HEK293 (cell line): ENCODE measurements at regions not wholly inside any gene's neighbourhood (a gene's known extent, or its start where the extent isn't known, plus 50 kb on each side); places are given as distances from the start of the nearest gene placed in this dataset.

Experiments used
- CTCF ChIA-PET: fragments of 350-600 bp; formaldehyde crosslinking; extraction: SDS; loops from one replicate; lab custom pipeline; 2021; ENCODE audit warnings: antibody characterized with exemption; lab: Yijun Ruan, JAX
- POLR2A ChIA-PET: fragments of 300-600 bp; formaldehyde crosslinking; extraction: SDS; loops from one replicate; lab custom pipeline; 2020; ENCODE audit warnings: antibody characterized with exemption, inconsistent platforms; lab: Yijun Ruan, JAX
- H3K27ac ChIP-seq: fragments of 200-500 bp; sonication (Bioruptor generic); 2 replicates; pipeline ENCODE4 v1.5.1; 2014; ENCODE audit warnings: low read depth, low read length, control low read depth, inconsistent platforms; ENCODE audit errors: extremely low read depth
- H3K36me3 ChIP-seq, 2 experiments: fragments of 200-500 bp in 1 of 2; sonication (Bioruptor generic) in 1 of 2; 1 replicate in 1 of 2; 2 replicates in 1 of 2; pipeline ENCODE4 v1.5.1; 2014 to 2017; ENCODE audit warnings: inconsistent platforms in 2 of 2, low read length in 2 of 2; ENCODE audit not compliant: control insufficient read depth in 2 of 2, insufficient read depth in 1 of 2
- H3K4me1 ChIP-seq: fragments of 200-500 bp; sonication (Bioruptor generic); 2 replicates; pipeline ENCODE4 v1.5.1; 2014; ENCODE audit warnings: mild to moderate bottlenecking, low read length, inconsistent platforms; ENCODE audit not compliant: control insufficient read depth, insufficient read depth
- H3K4me3 ChIP-seq: 2 replicates; pipeline ENCODE4 v1.5.1; 2011; ENCODE audit warnings: low read depth, mild to moderate bottlenecking, control low read depth, low read length, moderate library complexity
- H3K9me3 ChIP-seq: fragments of 200-500 bp; sonication (Bioruptor generic); 2 replicates; pipeline ENCODE4 v1.5.1; 2014; ENCODE audit warnings: low read depth, low read length, inconsistent platforms; ENCODE audit not compliant: control insufficient read depth, insufficient read depth
- GLIS2 ChIP-seq: fragments of 450-650 bp; formaldehyde crosslinking; IDR thresholded peaks from 2 replicates; pipeline ENCODE4 v1.5.1; 2016; ENCODE audit warnings: missing biosample characterization, missing genetic modification characterization
- KLF16 ChIP-seq: fragments of 450-650 bp; formaldehyde crosslinking; IDR thresholded peaks from 2 replicates; pipeline ENCODE4 v1.5.1; 2017; ENCODE audit warnings: missing biosample characterization, missing genetic modification characterization
- PRDM1 ChIP-seq: fragments of 450-650 bp; formaldehyde crosslinking; IDR thresholded peaks from 2 replicates; pipeline ENCODE4; 2016; ENCODE audit warnings: missing biosample characterization, missing genetic modification characterization
- SCRT1 ChIP-seq: fragments of 450-650 bp; formaldehyde crosslinking; IDR thresholded peaks from 2 replicates; pipeline ENCODE4 v1.5.1; 2016; ENCODE audit warnings: missing biosample characterization, missing genetic modification characterization, borderline replicate concordance
- ZBTB17 ChIP-seq: fragments of 450-650 bp; formaldehyde crosslinking; IDR thresholded peaks from 2 replicates; pipeline ENCODE4 v1.5.1; 2016; ENCODE audit warnings: missing biosample characterization, missing genetic modification characterization
- ZFP69B ChIP-seq: fragments of 450-650 bp; formaldehyde crosslinking; IDR thresholded peaks from 2 replicates; pipeline ENCODE4 v1.5.1; 2016; ENCODE audit warnings: missing biosample characterization, missing genetic modification characterization
- ZNF202 ChIP-seq: fragments of 450-650 bp; formaldehyde crosslinking; IDR thresholded peaks from 2 replicates; pipeline ENCODE4 v1.5.1; 2016; ENCODE audit warnings: missing biosample characterization, missing genetic modification characterization, borderline replicate concordance
- ZNF211 ChIP-seq: fragments of 450-650 bp; formaldehyde crosslinking; IDR thresholded peaks from 2 replicates; pipeline ENCODE4 v1.5.1; 2016; ENCODE audit warnings: low read depth, missing biosample characterization, missing genetic modification characterization
- ZNF292 ChIP-seq: fragments of 450-650 bp; formaldehyde crosslinking; IDR thresholded peaks from 2 replicates; pipeline ENCODE4 v1.5.1; 2016; ENCODE audit warnings: low read depth, missing biosample characterization, missing genetic modification characterization, borderline replicate concordance
- ZNF391 ChIP-seq: fragments of 450-650 bp; formaldehyde crosslinking; IDR thresholded peaks from 2 replicates; pipeline ENCODE4 v1.5.1; 2016; ENCODE audit warnings: low read depth, missing biosample characterization, missing genetic modification characterization, borderline replicate concordance
- ZNF426 ChIP-seq: fragments of 450-650 bp; formaldehyde crosslinking; IDR thresholded peaks from 2 replicates; pipeline ENCODE4 v1.5.1; 2017; ENCODE audit warnings: missing biosample characterization, missing genetic modification characterization, mild to moderate bottlenecking, inconsistent platforms, moderate library complexity
- ZNF571 ChIP-seq: fragments of 450-650 bp; formaldehyde crosslinking; IDR thresholded peaks from 2 replicates; pipeline ENCODE4 v1.5.0; 2017; ENCODE audit warnings: missing biosample characterization, missing genetic modification characterization
- ZNF677 ChIP-seq: fragments of 450-650 bp; IDR thresholded peaks from 2 replicates; pipeline ENCODE4 v1.5.0; 2018; ENCODE audit warnings: missing biosample characterization, mild to moderate bottlenecking, missing genetic modification characterization, moderate library complexity
- TF ChIP-seq, protein P1 (sequence below): fragments of 450-650 bp; formaldehyde crosslinking; IDR thresholded peaks from 2 replicates; pipeline ENCODE4 v1.5.1; 2016; ENCODE audit warnings: missing biosample characterization, missing genetic modification characterization
- TF ChIP-seq, protein P2 (sequence below): fragments of 450-650 bp; formaldehyde crosslinking; IDR thresholded peaks from 2 replicates; pipeline ENCODE4 v1.5.1; 2016; ENCODE audit warnings: missing biosample characterization, missing genetic modification characterization
- TF ChIP-seq, protein P3 (sequence below): fragments of 450-650 bp; formaldehyde crosslinking; IDR thresholded peaks from 2 replicates; pipeline ENCODE4 v1.5.1; 2016; ENCODE audit warnings: missing biosample characterization, missing genetic modification characterization, low read depth
- TF ChIP-seq, protein P4 (sequence below): fragments of 450-650 bp; formaldehyde crosslinking; IDR thresholded peaks from 2 replicates; pipeline ENCODE4 v1.5.1; 2016; ENCODE audit warnings: missing biosample characterization, missing genetic modification characterization, low read depth
- TF ChIP-seq, protein P5 (sequence below): fragments of 450-650 bp; formaldehyde crosslinking; IDR thresholded peaks from 2 replicates; pipeline ENCODE4 v1.5.1; 2016; ENCODE audit warnings: missing biosample characterization, missing genetic modification characterization
- TF ChIP-seq, protein P6 (sequence below): fragments of 450-650 bp; formaldehyde crosslinking; IDR thresholded peaks from 2 replicates; pipeline ENCODE4 v1.5.1; 2017; ENCODE audit warnings: missing biosample characterization, missing genetic modification characterization

DNA sequence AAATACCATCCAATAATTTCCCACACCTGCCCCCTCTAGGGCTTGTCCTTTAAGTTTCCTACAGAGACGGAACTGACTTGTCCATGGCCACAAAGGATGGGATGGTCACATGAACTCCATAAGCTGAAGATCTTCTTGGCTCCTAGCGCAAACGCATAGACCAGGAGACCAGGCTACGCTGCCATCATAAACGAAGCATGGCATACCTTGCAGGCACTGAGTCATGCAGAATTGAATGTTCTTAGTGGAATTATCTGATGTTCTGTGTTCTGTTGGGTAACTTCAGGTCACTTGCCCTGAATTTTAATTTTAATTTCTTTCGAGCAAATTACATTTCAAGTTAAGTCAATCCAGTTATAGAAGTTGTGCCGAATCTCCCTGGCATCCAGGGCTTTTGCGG, 96.4 kb upstream of the STARD13 start:
- Histone ChIP-seq H3K4me1 (no peaks in the 10 kb centered on the region), H3K36me3 (no peaks in the 10 kb centered on the region), H3K4me3 (no peak overlapping the region), H3K27ac (no peak overlapping the region)
- POLR2A ChIA-PET = no interaction called here
- CTCF ChIA-PET = no interaction called here
- TF ChIP-seq ZNF677 (tag by site-specific recombination) = 0 out of 2 replicates have a peak, but pooled peaks have one; percentile 45
- TF ChIP-seq, protein P1, sequence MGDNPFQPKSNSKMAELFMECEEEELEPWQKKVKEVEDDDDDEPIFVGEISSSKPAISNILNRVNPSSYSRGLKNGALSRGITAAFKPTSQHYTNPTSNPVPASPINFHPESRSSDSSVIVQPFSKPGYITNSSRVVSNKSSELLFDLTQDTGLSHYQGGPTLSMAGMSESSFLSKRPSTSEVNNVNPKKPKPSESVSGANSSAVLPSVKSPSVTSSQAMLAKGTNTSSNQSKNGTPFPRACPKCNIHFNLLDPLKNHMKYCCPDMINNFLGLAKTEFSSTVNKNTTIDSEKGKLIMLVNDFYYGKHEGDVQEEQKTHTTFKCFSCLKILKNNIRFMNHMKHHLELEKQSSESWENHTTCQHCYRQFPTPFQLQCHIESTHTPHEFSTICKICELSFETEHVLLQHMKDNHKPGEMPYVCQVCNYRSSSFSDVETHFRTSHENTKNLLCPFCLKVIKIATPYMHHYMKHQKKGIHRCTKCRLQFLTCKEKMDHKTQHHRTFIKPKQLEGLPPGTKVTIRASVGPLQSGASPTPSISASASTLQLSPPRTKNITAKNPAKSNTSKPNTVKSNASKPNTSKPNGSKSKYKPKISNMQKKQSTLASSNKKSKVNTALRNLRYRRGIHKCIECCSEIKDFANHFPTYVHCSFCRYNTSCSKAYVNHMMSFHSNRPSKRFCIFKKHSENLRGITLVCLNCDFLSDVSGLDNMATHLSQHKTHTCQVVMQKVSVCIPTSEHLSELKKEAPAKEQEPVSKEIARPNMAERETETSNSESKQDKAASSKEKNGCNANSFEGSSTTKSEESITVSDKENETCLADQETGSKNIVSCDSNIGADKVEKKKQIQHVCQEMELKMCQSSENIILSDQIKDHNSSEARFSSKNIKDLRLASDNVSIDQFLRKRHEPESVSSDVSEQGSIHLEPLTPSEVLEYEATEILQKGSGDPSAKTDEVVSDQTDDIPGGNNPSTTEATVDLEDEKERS (tag by site-specific recombination) = no peak
- TF ChIP-seq, all 188 proteins: peak for 1
- H3K9me3 ChIP-seq = no peaks in the 10 kb centered on the region

DNA sequence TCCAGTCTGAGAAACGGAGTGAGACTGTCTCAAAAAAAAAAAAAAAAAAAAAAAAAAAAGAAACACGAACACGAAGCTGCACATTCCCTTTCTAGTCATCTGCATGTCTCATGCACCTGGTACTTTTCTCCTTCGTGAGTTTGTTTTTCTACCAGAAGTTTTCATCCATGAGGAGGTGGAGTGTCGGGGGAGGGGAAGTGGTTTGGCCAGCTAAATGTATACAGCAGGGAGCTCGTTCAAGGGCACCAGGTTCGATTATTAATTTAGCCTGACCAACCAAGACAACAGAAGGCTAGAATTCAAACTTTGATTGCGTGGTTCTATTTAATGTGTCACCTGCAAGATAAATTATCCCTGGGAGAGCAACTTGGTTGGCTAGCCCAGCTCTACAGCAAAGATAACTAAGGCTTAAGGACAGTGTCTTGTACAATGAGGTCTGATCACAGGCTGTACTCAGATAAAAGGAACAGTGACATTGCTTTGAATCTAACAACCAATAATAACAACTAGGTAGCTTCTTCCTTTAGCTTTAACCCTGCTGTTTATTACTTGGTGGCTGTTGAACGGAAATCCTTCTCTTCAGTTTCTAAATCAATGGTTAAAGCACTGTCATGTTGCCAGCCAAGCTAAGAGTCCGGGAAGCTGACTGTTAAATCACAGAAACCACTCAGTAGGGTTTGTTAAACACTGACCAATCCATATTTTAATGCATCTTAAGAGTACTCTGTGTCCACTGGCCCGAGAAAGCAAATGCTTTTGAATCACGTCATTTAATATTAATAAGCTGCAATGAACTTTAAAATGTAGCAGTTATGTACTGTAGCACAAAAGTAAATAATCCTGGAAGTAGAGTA, 98.4 kb upstream of the STARD13 start:
- ChIA-PET CTCF (no interaction called here), POLR2A (no interaction called here)
- no peaks in the 10 kb centered on the region for H3K9me3 ChIP-seq
- no peak overlapping the region for H3K27ac ChIP-seq
- H3K36me3 ChIP-seq = no peaks in the 10 kb centered on the region
- H3K4me1 ChIP-seq = no peaks in the 10 kb centered on the region
- H3K4me3 ChIP-seq = no peak overlapping the region
- TF ChIP-seq, protein P2, sequence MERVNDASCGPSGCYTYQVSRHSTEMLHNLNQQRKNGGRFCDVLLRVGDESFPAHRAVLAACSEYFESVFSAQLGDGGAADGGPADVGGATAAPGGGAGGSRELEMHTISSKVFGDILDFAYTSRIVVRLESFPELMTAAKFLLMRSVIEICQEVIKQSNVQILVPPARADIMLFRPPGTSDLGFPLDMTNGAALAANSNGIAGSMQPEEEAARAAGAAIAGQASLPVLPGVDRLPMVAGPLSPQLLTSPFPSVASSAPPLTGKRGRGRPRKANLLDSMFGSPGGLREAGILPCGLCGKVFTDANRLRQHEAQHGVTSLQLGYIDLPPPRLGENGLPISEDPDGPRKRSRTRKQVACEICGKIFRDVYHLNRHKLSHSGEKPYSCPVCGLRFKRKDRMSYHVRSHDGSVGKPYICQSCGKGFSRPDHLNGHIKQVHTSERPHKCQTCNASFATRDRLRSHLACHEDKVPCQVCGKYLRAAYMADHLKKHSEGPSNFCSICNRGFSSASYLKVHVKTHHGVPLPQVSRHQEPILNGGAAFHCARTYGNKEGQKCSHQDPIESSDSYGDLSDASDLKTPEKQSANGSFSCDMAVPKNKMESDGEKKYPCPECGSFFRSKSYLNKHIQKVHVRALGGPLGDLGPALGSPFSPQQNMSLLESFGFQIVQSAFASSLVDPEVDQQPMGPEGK = no peak
- TF ChIP-seq, protein P3, sequence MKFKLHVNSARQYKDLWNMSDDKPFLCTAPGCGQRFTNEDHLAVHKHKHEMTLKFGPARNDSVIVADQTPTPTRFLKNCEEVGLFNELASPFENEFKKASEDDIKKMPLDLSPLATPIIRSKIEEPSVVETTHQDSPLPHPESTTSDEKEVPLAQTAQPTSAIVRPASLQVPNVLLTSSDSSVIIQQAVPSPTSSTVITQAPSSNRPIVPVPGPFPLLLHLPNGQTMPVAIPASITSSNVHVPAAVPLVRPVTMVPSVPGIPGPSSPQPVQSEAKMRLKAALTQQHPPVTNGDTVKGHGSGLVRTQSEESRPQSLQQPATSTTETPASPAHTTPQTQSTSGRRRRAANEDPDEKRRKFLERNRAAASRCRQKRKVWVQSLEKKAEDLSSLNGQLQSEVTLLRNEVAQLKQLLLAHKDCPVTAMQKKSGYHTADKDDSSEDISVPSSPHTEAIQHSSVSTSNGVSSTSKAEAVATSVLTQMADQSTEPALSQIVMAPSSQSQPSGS (tag by site-specific recombination) = no peak
- no peak for TF ChIP-seq PRDM1 (tag by site-specific recombination)
- TF ChIP-seq ZNF211 (tag by site-specific recombination) = no peak
- TF ChIP-seq ZNF391 (tag by site-specific recombination) = no peak
- TF ChIP-seq, protein P4, sequence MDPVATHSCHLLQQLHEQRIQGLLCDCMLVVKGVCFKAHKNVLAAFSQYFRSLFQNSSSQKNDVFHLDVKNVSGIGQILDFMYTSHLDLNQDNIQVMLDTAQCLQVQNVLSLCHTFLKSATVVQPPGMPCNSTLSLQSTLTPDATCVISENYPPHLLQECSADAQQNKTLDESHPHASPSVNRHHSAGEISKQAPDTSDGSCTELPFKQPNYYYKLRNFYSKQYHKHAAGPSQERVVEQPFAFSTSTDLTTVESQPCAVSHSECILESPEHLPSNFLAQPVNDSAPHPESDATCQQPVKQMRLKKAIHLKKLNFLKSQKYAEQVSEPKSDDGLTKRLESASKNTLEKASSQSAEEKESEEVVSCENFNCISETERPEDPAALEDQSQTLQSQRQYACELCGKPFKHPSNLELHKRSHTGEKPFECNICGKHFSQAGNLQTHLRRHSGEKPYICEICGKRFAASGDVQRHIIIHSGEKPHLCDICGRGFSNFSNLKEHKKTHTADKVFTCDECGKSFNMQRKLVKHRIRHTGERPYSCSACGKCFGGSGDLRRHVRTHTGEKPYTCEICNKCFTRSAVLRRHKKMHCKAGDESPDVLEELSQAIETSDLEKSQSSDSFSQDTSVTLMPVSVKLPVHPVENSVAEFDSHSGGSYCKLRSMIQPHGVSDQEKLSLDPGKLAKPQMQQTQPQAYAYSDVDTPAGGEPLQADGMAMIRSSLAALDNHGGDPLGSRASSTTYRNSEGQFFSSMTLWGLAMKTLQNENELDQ (tag by site-specific recombination) = no peak
- no peak for TF ChIP-seq ZNF426 (tag by site-specific recombination)
- no peak for TF ChIP-seq ZNF571
- TF ChIP-seq, protein P5, sequence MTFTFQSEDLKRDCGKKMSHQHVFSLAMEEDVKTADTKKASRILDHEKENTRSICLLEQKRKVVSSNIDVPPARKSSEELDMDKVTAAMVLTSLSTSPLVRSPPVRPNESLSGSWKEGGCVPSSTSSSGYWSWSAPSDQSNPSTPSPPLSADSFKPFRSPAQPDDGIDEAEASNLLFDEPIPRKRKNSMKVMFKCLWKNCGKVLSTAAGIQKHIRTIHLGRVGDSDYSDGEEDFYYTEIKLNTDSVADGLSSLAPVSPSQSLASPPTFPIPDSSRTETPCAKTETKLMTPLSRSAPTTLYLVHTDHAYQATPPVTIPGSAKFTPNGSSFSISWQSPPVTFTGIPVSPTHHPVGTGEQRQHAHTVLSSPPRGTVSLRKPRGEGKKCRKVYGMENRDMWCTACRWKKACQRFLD = no peak
- TF ChIP-seq, protein P6, sequence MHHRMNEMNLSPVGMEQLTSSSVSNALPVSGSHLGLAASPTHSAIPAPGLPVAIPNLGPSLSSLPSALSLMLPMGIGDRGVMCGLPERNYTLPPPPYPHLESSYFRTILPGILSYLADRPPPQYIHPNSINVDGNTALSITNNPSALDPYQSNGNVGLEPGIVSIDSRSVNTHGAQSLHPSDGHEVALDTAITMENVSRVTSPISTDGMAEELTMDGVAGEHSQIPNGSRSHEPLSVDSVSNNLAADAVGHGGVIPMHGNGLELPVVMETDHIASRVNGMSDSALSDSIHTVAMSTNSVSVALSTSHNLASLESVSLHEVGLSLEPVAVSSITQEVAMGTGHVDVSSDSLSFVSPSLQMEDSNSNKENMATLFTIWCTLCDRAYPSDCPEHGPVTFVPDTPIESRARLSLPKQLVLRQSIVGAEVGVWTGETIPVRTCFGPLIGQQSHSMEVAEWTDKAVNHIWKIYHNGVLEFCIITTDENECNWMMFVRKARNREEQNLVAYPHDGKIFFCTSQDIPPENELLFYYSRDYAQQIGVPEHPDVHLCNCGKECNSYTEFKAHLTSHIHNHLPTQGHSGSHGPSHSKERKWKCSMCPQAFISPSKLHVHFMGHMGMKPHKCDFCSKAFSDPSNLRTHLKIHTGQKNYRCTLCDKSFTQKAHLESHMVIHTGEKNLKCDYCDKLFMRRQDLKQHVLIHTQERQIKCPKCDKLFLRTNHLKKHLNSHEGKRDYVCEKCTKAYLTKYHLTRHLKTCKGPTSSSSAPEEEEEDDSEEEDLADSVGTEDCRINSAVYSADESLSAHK = no peak
- no peak for TF ChIP-seq ZBTB17 (tag by site-specific recombination)
- TF ChIP-seq ZNF202 = no peak
- no peak for TF ChIP-seq ZFP69B
- TF ChIP-seq KLF16 (tag by site-specific recombination) = no peak
- TF ChIP-seq SCRT1 = no peak
- no peak for TF ChIP-seq ZNF292 (tag by site-specific recombination)
- TF ChIP-seq GLIS2 (tag by site-specific recombination) = no peak
